WTC11 (cell line): ENCODE measurements at regions not wholly inside any gene's neighbourhood (a gene's known extent, or its start where the extent isn't known, plus 50 kb on each side); places are given as distances from the start of the nearest gene placed in this dataset.

Source experiments
- ATAC-seq: fragments of 200-7000 bp; cut with Tn5 transposase; 2 replicates; pipeline ENCODE4 v1.10.0; 2021; ENCODE audit warnings: mild to moderate bottlenecking, moderate library complexity
- CTCF ChIA-PET: fragments of 300-600 bp; sonication (Branson Sonifier 250); formaldehyde crosslinking; loops from one replicate; lab custom pipeline; 2021; ENCODE audit warnings: antibody characterized with exemption; lab: Charles Lee
- POLR2A ChIA-PET: fragments of 350-600 bp; sonication (Branson Sonifier 250); formaldehyde crosslinking; loops from one replicate; lab custom pipeline; 2021; ENCODE audit warnings: antibody characterized with exemption; lab: Charles Lee
- DNase-seq: peaks from one replicate; pipeline ENCODE4 v3.0.0; 2021; ENCODE audit warnings: low spot score
- H3K27ac Mint-ChIP-seq: 2 replicates; pipeline ENCODE4 v1.8.0; 2021; ENCODE audit warnings: mixed read lengths
- H3K27me3 Mint-ChIP-seq: 2 replicates; pipeline ENCODE4 v1.8.0; 2021; ENCODE audit warnings: low read depth, mild to moderate bottlenecking, moderate library complexity, mixed read lengths
- H3K36me3 Mint-ChIP-seq: 2 replicates; pipeline ENCODE4 v1.8.0; 2021; ENCODE audit warnings: mixed read lengths
- H3K4me1 Mint-ChIP-seq: 2 replicates; pipeline ENCODE4 v1.8.0; 2022; ENCODE audit warnings: mixed read lengths
- H3K4me3 Mint-ChIP-seq: 2 replicates; pipeline ENCODE4 v1.8.0; 2021; ENCODE audit warnings: mild to moderate bottlenecking, moderate library complexity, mixed read lengths
- H3K9me3 Mint-ChIP-seq: 2 replicates; pipeline ENCODE4 v1.8.0; 2021; ENCODE audit warnings: mixed read lengths
- CBFB ChIP-seq: sonication (generic); formaldehyde crosslinking; IDR thresholded peaks from 2 replicates; pipeline ENCODE4 v1.8.1; 2022; ENCODE audit warnings: mild to moderate bottlenecking, low read depth, missing genetic modification reagents
- CREM ChIP-seq: sonication (generic); formaldehyde crosslinking; IDR thresholded peaks from 2 replicates; pipeline ENCODE4 v1.8.1; 2022; ENCODE audit warnings: mild to moderate bottlenecking, missing genetic modification reagents, moderate library complexity
- ETV6 ChIP-seq: sonication (generic); formaldehyde crosslinking; IDR thresholded peaks from 2 replicates; pipeline ENCODE4 v1.8.1; 2022; ENCODE audit warnings: mild to moderate bottlenecking, missing genetic modification reagents
- FOXP1 ChIP-seq: sonication (generic); formaldehyde crosslinking; IDR thresholded peaks from 2 replicates; pipeline ENCODE4 v1.8.0; 2022; ENCODE audit warnings: missing genetic modification reagents, mild to moderate bottlenecking, moderate library complexity, borderline replicate concordance
- HMGA2 ChIP-seq: fragments of 250-450 bp; sonication (Bioruptor Pico); IDR thresholded peaks from 2 replicates; pipeline ENCODE4 v1.4.0; 2021; ENCODE audit warnings: mild to moderate bottlenecking, moderate library complexity
- JUN ChIP-seq: sonication (generic); formaldehyde crosslinking; IDR thresholded peaks from 2 replicates; pipeline ENCODE4 v1.8.0; 2023; ENCODE audit warnings: mild to moderate bottlenecking, missing genetic modification reagents
- RELA ChIP-seq: sonication (generic); formaldehyde crosslinking; IDR thresholded peaks from 2 replicates; pipeline ENCODE4 v1.8.1; 2022; ENCODE audit warnings: missing genetic modification reagents, mild to moderate bottlenecking, borderline replicate concordance
- SOX15 ChIP-seq: fragments of 250-450 bp; sonication (Bioruptor Pico); IDR thresholded peaks from 2 replicates; pipeline ENCODE4 v1.9.0; 2021; ENCODE audit warnings: mild to moderate bottlenecking
- TP53 ChIP-seq: sonication (generic); formaldehyde crosslinking; IDR thresholded peaks from 2 replicates; pipeline ENCODE4 v1.8.1; 2023; ENCODE audit warnings: mild to moderate bottlenecking, missing genetic modification reagents
- ZNF121 ChIP-seq: sonication (generic); formaldehyde crosslinking; IDR thresholded peaks from 2 replicates; pipeline ENCODE4 v1.8.0; 2023; ENCODE audit warnings: missing genetic modification reagents
- ZNF396 ChIP-seq: fragments of 250-450 bp; sonication (Bioruptor Pico); IDR thresholded peaks from 2 replicates; pipeline ENCODE4 v1.8.0; 2021; ENCODE audit warnings: mild to moderate bottlenecking, moderate library complexity, borderline replicate concordance
- ZNF416 ChIP-seq: fragments of 250-450 bp; sonication (Bioruptor Pico); IDR thresholded peaks from 2 replicates; pipeline ENCODE4 v1.9.0; 2021; ENCODE audit warnings: mild to moderate bottlenecking, inconsistent platforms
- ZNF671 ChIP-seq: fragments of 250-450 bp; sonication (Bioruptor Pico); IDR thresholded peaks from 2 replicates; pipeline ENCODE4 v1.8.0; 2021; ENCODE audit warnings: mild to moderate bottlenecking
- TF ChIP-seq, protein P1 (sequence below): fragments of 250-450 bp; sonication (Bioruptor Pico); IDR thresholded peaks from 2 replicates; pipeline ENCODE4 v1.9.0; 2021; ENCODE audit warnings: mild to moderate bottlenecking, borderline replicate concordance
- TF ChIP-seq, protein P2 (sequence below): sonication (generic); formaldehyde crosslinking; IDR thresholded peaks from 2 replicates; pipeline ENCODE4 v1.8.1; 2023; ENCODE audit warnings: mild to moderate bottlenecking, missing genetic modification reagents, moderate library complexity
- TF ChIP-seq, protein P3 (sequence below): sonication (generic); formaldehyde crosslinking; IDR thresholded peaks from 2 replicates; pipeline ENCODE4 v1.8.0; 2022; ENCODE audit warnings: mild to moderate bottlenecking, missing genetic modification reagents
- TF ChIP-seq, protein P4 (sequence below): sonication (generic); formaldehyde crosslinking; IDR thresholded peaks from 2 replicates; pipeline ENCODE4 v1.8.0; 2023; ENCODE audit warnings: mild to moderate bottlenecking, missing genetic modification reagents
- TF ChIP-seq, protein P5 (sequence below): fragments of 250-450 bp; sonication (Bioruptor Pico); IDR thresholded peaks from 2 replicates; pipeline ENCODE4 v1.8.0; 2021; ENCODE audit warnings: mild to moderate bottlenecking

DNA sequence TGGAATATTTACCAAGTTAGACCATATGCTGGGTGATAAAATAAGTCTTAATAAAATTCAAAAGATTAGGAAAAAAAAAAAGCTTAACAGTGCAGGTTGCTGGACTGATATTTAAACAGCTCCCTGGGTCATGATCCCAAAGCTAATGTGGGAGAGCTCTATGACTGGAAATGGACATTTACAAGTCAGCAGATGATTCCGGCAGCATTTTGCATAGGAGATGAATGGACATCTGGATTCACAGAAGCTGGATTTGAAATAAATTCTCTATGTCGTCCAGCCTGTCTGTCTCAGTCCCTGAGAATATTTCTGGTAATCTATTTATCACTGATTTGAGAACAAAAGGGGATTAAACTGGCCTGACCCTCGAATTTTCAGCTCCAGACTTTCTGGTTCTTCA, 52.3 kb upstream of the KLHL25 start:
- CTCF ChIA-PET, result interaction anchor here (1.5 kb wide), 1 partner anchor 11 kb away, joined by 8 read pairs; no protein-coding TSS in a partner anchor
- no peak for ATAC-seq
- H3K4me3 Mint-ChIP-seq, result no peak overlapping the region
- no peak for DNase-seq
- TF ChIP-seq ZNF396 (CRISPR knock-in tag), result no peak
- no peak for TF ChIP-seq FOXP1 (CRISPR knock-in tag)
- TF ChIP-seq CREM, result no peak
- no peak for TF ChIP-seq TP53 (CRISPR knock-in tag)
- TF ChIP-seq CBFB (CRISPR knock-in tag), result no peak
- no peak for TF ChIP-seq JUN (CRISPR knock-in tag)
- no peak for TF ChIP-seq ZNF416 (CRISPR knock-in tag)
- TF ChIP-seq, protein P1, sequence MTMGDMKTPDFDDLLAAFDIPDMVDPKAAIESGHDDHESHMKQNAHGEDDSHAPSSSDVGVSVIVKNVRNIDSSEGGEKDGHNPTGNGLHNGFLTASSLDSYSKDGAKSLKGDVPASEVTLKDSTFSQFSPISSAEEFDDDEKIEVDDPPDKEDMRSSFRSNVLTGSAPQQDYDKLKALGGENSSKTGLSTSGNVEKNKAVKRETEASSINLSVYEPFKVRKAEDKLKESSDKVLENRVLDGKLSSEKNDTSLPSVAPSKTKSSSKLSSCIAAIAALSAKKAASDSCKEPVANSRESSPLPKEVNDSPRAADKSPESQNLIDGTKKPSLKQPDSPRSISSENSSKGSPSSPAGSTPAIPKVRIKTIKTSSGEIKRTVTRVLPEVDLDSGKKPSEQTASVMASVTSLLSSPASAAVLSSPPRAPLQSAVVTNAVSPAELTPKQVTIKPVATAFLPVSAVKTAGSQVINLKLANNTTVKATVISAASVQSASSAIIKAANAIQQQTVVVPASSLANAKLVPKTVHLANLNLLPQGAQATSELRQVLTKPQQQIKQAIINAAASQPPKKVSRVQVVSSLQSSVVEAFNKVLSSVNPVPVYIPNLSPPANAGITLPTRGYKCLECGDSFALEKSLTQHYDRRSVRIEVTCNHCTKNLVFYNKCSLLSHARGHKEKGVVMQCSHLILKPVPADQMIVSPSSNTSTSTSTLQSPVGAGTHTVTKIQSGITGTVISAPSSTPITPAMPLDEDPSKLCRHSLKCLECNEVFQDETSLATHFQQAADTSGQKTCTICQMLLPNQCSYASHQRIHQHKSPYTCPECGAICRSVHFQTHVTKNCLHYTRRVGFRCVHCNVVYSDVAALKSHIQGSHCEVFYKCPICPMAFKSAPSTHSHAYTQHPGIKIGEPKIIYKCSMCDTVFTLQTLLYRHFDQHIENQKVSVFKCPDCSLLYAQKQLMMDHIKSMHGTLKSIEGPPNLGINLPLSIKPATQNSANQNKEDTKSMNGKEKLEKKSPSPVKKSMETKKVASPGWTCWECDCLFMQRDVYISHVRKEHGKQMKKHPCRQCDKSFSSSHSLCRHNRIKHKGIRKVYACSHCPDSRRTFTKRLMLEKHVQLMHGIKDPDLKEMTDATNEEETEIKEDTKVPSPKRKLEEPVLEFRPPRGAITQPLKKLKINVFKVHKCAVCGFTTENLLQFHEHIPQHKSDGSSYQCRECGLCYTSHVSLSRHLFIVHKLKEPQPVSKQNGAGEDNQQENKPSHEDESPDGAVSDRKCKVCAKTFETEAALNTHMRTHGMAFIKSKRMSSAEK, result no peak
- no peak for TF ChIP-seq ETV6
- TF ChIP-seq, protein P2, sequence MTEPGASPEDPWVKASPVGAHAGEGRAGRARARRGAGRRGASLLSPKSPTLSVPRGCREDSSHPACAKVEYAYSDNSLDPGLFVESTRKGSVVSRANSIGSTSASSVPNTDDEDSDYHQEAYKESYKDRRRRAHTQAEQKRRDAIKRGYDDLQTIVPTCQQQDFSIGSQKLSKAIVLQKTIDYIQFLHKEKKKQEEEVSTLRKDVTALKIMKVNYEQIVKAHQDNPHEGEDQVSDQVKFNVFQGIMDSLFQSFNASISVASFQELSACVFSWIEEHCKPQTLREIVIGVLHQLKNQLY (CRISPR knock-in tag), result no peak
- TF ChIP-seq ZNF121 (CRISPR knock-in tag), result no peak
- TF ChIP-seq HMGA2 (CRISPR knock-in tag), result no peak
- TF ChIP-seq RELA (CRISPR knock-in tag), result no peak
- TF ChIP-seq, protein P3, sequence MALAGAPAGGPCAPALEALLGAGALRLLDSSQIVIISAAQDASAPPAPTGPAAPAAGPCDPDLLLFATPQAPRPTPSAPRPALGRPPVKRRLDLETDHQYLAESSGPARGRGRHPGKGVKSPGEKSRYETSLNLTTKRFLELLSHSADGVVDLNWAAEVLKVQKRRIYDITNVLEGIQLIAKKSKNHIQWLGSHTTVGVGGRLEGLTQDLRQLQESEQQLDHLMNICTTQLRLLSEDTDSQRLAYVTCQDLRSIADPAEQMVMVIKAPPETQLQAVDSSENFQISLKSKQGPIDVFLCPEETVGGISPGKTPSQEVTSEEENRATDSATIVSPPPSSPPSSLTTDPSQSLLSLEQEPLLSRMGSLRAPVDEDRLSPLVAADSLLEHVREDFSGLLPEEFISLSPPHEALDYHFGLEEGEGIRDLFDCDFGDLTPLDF, result no peak
- no peak for TF ChIP-seq SOX15 (CRISPR knock-in tag)
- TF ChIP-seq ZNF671 (CRISPR knock-in tag), result no peak
- TF ChIP-seq, protein P4, sequence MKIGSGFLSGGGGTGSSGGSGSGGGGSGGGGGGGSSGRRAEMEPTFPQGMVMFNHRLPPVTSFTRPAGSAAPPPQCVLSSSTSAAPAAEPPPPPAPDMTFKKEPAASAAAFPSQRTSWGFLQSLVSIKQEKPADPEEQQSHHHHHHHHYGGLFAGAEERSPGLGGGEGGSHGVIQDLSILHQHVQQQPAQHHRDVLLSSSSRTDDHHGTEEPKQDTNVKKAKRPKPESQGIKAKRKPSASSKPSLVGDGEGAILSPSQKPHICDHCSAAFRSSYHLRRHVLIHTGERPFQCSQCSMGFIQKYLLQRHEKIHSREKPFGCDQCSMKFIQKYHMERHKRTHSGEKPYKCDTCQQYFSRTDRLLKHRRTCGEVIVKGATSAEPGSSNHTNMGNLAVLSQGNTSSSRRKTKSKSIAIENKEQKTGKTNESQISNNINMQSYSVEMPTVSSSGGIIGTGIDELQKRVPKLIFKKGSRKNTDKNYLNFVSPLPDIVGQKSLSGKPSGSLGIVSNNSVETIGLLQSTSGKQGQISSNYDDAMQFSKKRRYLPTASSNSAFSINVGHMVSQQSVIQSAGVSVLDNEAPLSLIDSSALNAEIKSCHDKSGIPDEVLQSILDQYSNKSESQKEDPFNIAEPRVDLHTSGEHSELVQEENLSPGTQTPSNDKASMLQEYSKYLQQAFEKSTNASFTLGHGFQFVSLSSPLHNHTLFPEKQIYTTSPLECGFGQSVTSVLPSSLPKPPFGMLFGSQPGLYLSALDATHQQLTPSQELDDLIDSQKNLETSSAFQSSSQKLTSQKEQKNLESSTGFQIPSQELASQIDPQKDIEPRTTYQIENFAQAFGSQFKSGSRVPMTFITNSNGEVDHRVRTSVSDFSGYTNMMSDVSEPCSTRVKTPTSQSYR (CRISPR knock-in tag), result no peak
- TF ChIP-seq, protein P5, sequence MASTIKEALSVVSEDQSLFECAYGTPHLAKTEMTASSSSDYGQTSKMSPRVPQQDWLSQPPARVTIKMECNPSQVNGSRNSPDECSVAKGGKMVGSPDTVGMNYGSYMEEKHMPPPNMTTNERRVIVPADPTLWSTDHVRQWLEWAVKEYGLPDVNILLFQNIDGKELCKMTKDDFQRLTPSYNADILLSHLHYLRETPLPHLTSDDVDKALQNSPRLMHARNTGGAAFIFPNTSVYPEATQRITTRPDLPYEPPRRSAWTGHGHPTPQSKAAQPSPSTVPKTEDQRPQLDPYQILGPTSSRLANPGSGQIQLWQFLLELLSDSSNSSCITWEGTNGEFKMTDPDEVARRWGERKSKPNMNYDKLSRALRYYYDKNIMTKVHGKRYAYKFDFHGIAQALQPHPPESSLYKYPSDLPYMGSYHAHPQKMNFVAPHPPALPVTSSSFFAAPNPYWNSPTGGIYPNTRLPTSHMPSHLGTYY (CRISPR knock-in tag), result no peak
- no peaks in the 10 kb centered on the region for H3K27me3 Mint-ChIP-seq
- no peaks in the 10 kb centered on the region for H3K36me3 Mint-ChIP-seq
- POLR2A ChIA-PET, result no interaction called here
- H3K9me3 Mint-ChIP-seq, result peaks cover 11% of the 10 kb centered on the region
- H3K4me1 Mint-ChIP-seq, result no peaks in the 10 kb centered on the region
- no peak overlapping the region for H3K27ac Mint-ChIP-seq
